OCI-LY7 (cell line): ENCODE measurements at regions not wholly inside any gene's neighbourhood (a gene's known extent, or its start where the extent isn't known, plus 50 kb on each side); places are given as distances from the start of the nearest gene placed in this dataset.

Experiments
- BruUV-seq: library from RNA; stranded (reverse); fragments of 400-500 nt; replicated peaks from 2 replicates; lab custom pipeline; 2021; lab: Mats Ljungman, UMichigan
- CTCF ChIA-PET: fragments of 300-600 bp; sonication (Branson Sonifier 250); formaldehyde crosslinking; loops from one replicate; lab custom pipeline; 2022; ENCODE audit warnings: antibody characterized with exemption; ENCODE audit not compliant: unreplicated experiment; lab: Charles Lee
- POLR2A ChIA-PET: fragments of 300-600 bp; sonication (Branson Sonifier 250); formaldehyde crosslinking; loops from one replicate; lab custom pipeline; 2022; ENCODE audit warnings: antibody characterized with exemption; lab: Charles Lee
- DNase-seq: peaks from one replicate; pipeline ENCODE4 v3.0.0-alpha.2; 2015; ENCODE audit warnings: low spot score
- H2AFZ ChIP-seq: fragments of 200-600 bp; sonication (generic), shearing (Covaris generic); 2 replicates; pipeline ENCODE4 v1.6.1; 2014; ENCODE audit warnings: mild to moderate bottlenecking, antibody characterized with exemption, low read length, moderate library complexity
- H3K27ac ChIP-seq: fragments of 200-600 bp; sonication (generic); 2 replicates; pipeline ENCODE4 v1.5.1; 2014; ENCODE audit warnings: mixed run types, low read depth, mild to moderate bottlenecking, moderate library complexity, low read length, inconsistent platforms; ENCODE audit not compliant: poor library complexity, severe bottlenecking
- H3K36me3 ChIP-seq: fragments of 200-600 bp; sonication (generic); 2 replicates; pipeline ENCODE4 v1.6.1; 2014; ENCODE audit warnings: mild to moderate bottlenecking, antibody characterized with exemption, low read length, moderate library complexity, mixed read lengths; ENCODE audit not compliant: insufficient read depth
- H3K4me1 ChIP-seq: fragments of 200-600 bp; sonication (generic); 2 replicates; pipeline ENCODE4 v1.5.1; 2014; ENCODE audit warnings: mild to moderate bottlenecking, low read length; ENCODE audit not compliant: insufficient read depth, poor library complexity, severe bottlenecking
- H3K4me2 ChIP-seq: fragments of 200-600 bp; sonication (generic); 2 replicates; pipeline ENCODE4 v1.6.1; 2014; ENCODE audit warnings: mild to moderate bottlenecking, low read length
- H3K4me3 ChIP-seq: fragments of 200-600 bp; sonication (generic); 2 replicates; pipeline ENCODE4 v1.5.1; 2014; ENCODE audit warnings: mild to moderate bottlenecking, low read depth, low read length; ENCODE audit not compliant: poor library complexity, severe bottlenecking
- H3K79me2 ChIP-seq: fragments of 200-600 bp; sonication (generic); 2 replicates; pipeline ENCODE4 v1.6.1; 2016; ENCODE audit warnings: low read depth, mild to moderate bottlenecking, low read length, moderate library complexity, mixed read lengths; ENCODE audit not compliant: insufficient read depth
- H3K9me2 ChIP-seq: fragments of 200-600 bp; sonication (generic); 2 replicates; pipeline ENCODE4 v1.6.1; 2016; ENCODE audit warnings: mild to moderate bottlenecking, low read length, mixed read lengths; ENCODE audit not compliant: insufficient read depth
- H3K9me3 ChIP-seq: fragments of 200-600 bp; sonication (generic); 2 replicates; pipeline ENCODE4 v1.6.1; 2014; ENCODE audit warnings: mild to moderate bottlenecking, mixed run types, low read length, mixed read lengths
- H4K20me1 ChIP-seq: fragments of 200-600 bp; sonication (generic); 2 replicates; pipeline ENCODE4 v1.6.1; 2014; ENCODE audit warnings: mild to moderate bottlenecking, antibody characterized with exemption, low read length, moderate library complexity, mixed read lengths; ENCODE audit not compliant: insufficient read depth
- CTCF ChIP-seq: fragments of 200-600 bp; sonication (generic); conservative IDR thresholded peaks from 2 replicates; pipeline ENCODE4 v1.5.1; 2014; ENCODE audit warnings: mild to moderate bottlenecking, antibody characterized with exemption, low read length, moderate library complexity, mixed read lengths
- EZH2phosphoT487 ChIP-seq: fragments of 200-600 bp; sonication (generic); IDR thresholded peaks from 2 replicates; pipeline ENCODE4 v1.6.1; 2018; ENCODE audit warnings: low read depth, borderline replicate concordance, mild to moderate bottlenecking, mixed run types, antibody characterized with exemption, low read length, moderate library complexity, mixed read lengths
- intact Hi-C: fragments of 100-400 bp; cut with micrococcal nuclease; formaldehyde crosslinking; loops from one replicate; pipeline ENCODE4 v1.10.0; 2022; ENCODE audit not compliant: unreplicated experiment

GRCh38 chr7:10473569-10473968, 500.1 kb upstream of the PHF14 start:
- no peak overlapping the region for H2AFZ ChIP-seq

GRCh38 chr7:10474048-10474447, 499.6 kb upstream of the PHF14 start:
- CTCF ChIA-PET = no interaction called here
- intact Hi-C loops = no loop called here

More at GRCh38 chr7:10473569-10473968, 500.1 kb upstream of the PHF14 start:
- Histone ChIP-seq H3K9me2 (no peaks in the 10 kb centered on the region), H3K36me3 (no peaks in the 10 kb centered on the region), H4K20me1 (no peaks in the 10 kb centered on the region), H3K4me3 (no peak overlapping the region), H3K79me2 (no peaks in the 10 kb centered on the region), H3K4me2 (no peak overlapping the region), H3K9me3 (no peaks in the 10 kb centered on the region), H3K27ac (no peak overlapping the region), H3K4me1 (no peaks in the 10 kb centered on the region)
- BruUV-seq = no TSS peak
- intact Hi-C loops = no loop called here
- ChIA-PET CTCF (no interaction called here), POLR2A (no interaction called here)
- TF ChIP-seq CTCF = no peak
- no peak for TF ChIP-seq EZH2phosphoT487
- DNase-seq = no peak

More at GRCh38 chr7:10474048-10474447, 499.6 kb upstream of the PHF14 start:
- H3K27ac ChIP-seq = no peak overlapping the region
- H3K4me1 ChIP-seq = no peaks in the 10 kb centered on the region
- DNase-seq = no peak
- H3K36me3 ChIP-seq = no peaks in the 10 kb centered on the region
- H3K9me2 ChIP-seq = no peaks in the 10 kb centered on the region
- H3K4me3 ChIP-seq = no peak overlapping the region
- TF ChIP-seq CTCF (no peak), EZH2phosphoT487 (no peak)
- no TSS peak for BruUV-seq
- H3K9me3 ChIP-seq = no peaks in the 10 kb centered on the region
- H2AFZ ChIP-seq = no peak overlapping the region
- no peak overlapping the region for H3K4me2 ChIP-seq
- no peaks in the 10 kb centered on the region for H3K79me2 ChIP-seq
- POLR2A ChIA-PET = no interaction called here
- H4K20me1 ChIP-seq = no peaks in the 10 kb centered on the region
